GM18502 (cell line): ENCODE measurements at regions not wholly inside any gene's neighbourhood (a gene's known extent, or its start where the extent isn't known, plus 50 kb on each side); places are given as distances from the start of the nearest gene placed in this dataset.

Source experiments
- ATAC-seq: cut with Tn5 transposase; IDR thresholded peaks from one replicate; pipeline ENCODE4 v1.9.1; 2021; ENCODE audit warnings: mild to moderate bottlenecking; ENCODE audit not compliant: unreplicated experiment, poor library complexity

GRCh38 chr6:14448246-14448645 is 330.7 kb downstream of the CD83 start:
- no peak for ATAC-seq

DNA sequence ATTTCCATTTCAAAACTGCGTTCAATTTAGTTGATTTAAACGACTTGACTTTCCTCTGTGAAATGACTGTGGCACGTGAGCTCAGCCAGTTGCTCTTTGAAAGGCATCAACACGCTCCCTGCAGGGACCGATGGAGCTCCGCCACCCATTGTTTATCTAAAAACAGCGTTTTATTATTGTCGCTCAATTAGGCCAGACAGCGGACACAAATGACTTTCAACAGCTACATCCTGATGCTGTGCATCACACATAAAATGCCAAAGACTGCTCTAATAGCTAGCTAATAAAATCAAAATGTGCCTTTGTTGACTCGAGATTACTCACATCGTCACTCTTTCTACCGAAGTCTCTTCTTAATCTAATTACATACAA is 332.5 kb downstream of the CD83 start:
- ATAC-seq: no peak

- no peak for ATAC-seq
Observed at GRCh38 chr6:14450578-14450977, 333.0 kb downstream of the CD83 start.

DNA sequence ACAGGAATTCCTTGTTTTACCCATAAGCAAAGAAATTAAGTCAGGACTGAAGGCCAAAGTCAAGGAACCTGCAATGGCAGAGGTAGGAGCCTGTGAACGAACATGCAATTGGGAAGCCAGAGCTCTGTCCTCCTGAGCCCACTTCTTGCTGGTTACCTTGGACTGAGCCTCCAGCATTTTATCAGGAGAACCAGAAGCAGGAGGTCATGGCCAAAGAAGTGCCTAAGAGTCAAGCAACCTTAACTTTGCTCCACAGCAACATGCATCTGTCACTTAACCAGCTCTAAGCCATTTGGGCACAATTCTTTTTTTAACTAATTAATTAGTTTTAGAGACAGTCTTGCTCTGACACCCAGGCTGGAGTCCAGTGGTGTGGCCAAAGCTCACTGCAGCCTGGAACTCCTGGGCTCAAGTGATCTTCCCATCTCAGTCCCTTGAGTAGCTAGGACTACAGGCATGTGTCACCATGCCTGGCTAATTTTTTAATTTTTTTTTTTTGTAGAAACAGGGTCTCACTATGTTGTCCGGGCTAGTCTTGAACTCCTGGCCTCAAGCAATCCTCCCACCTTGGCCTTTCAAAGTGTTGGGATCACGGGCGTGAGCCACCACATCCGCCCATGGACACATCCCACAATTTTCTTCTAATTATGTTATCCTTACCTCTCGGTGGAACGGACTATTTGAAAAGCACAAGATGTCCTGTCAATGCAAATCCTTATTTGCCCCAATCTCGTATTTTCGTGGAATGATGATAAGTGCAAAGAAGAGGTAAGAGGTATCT is 334.2 kb downstream of the CD83 start:
- ATAC-seq: no peak

DNA sequence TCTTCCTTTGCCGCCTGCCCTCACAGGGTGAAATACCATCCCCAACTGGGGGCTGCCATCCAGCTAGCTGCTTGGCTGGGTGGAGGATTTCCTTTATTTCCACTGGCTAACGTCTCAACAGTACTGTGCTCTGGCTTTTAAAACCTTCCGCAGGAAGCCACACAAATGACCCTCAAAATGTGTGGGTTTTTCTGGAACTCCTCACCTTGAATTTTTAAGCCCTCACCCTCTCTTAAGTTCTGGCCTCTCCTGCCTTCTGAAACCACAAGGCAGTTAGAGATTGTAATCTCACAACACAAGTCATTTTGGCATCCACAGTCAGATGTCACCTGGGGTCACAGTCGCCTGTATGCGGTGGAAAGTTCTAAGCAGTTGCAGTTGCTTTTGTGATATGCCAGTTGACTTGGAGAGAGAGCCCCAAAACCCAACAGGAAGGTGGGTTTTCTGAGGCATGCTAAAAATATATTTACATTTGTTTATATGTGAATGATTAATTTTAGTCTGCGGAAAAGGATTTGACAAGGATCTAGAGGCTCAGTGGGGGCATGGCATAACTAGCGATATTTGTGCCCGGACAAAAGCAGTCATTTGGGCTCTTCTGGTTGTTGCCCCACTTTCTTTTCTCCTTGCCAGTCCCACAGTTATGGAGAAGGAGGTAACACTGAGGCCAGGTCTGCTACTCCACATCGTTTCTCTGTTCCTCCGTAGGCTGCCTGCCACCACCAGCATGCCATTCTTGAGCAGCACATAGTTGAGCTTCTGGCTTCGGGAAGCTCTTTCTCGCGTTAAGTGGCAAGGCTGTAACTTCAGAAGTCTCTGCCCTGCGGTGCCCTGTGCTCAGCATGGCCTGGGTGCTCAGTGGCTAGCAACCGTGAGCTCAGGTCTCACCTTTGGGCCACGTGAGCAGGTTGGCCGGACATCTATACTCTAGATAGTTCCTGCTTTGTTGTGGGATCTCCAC is 335.3 kb downstream of the CD83 start:
- ATAC-seq: no peak

DNA sequence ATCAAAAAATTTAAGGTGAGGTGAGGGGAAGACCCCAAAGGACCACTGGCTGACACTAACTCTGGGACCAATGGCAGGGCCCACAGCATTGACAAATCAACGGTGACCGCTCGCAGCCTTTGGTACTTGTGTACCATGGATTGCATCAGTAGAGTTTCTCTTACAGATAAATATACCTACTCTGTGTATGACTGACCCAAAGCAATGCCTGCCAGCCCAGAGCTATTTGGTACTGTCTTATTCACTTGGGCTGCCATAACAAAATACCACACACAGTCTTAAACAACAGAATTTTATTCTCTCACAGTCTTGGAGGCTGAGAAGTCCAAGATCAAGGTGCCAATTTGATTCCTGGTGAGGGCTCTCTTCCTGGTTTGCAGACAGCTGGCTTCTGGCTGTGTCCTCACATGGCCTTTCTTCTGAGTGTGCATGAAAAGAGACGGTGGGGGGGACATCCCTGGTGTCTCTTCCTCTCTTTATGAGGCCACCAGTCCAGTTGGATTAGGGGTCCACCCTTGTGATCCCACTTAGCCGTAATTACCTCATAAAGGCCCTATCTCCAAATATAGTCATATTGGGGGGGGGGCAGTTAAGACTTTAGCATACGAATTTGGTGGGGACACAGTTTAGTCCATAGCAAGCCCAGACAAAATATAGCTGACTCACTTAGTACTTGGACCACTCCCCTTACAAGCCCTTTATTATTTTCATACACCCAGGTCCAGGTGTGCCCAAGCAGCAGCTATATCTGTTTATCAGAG is 336.3 kb downstream of the CD83 start:
- ATAC-seq: no peak

DNA sequence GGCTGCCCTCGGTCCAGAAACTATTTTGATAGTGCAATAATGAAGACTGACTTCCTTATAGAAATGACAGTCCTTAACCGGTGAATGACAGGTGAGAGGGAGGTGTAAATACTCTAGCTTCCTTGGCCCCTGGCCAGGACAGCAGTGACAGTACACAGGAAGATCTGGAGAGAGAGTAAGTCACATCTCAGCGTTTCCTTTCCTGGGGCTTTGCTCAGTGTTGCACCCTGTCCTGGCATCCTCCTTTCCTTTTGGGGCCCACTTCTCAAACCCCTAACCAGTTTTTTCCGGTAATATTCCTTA is 336.9 kb downstream of the CD83 start:
- ATAC-seq: no peak

- no peak for ATAC-seq
Observed at GRCh38 chr6:14455427-14455826, 337.9 kb downstream of the CD83 start.

GRCh38 chr6:14455876-14456648 is 338.5 kb downstream of the CD83 start:
- no peak for ATAC-seq

GRCh38 chr6:14456941-14457340 is 339.4 kb downstream of the CD83 start:
- ATAC-seq: no peak

DNA sequence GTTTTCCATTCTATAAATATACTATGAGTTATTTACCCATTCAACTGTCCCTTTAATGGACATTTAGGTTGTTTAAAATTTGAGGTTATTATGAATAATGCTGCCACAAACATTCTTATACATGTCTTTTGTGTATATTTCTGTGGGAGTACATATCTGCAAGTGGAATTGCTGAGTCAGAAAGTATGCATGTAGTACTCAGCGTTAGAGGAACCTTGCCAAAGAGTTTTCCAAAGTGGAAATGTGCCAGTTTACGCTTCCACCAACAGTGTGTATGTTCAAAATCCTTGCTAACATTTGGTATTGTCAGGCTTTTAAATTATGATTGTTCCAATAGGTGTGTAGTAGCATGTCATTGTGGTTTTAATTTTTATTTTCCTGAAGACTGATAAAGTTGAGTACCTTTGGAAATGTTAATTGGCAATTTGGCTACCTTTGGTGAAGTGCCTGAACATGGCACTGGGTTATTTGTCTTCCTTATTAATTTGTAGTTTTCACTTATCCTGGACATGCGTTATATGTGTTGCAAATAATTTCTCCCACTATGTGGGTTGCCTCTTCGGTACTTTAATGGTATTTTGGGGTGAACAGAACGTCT is 341.2 kb downstream of the CD83 start:
- no peak for ATAC-seq

DNA sequence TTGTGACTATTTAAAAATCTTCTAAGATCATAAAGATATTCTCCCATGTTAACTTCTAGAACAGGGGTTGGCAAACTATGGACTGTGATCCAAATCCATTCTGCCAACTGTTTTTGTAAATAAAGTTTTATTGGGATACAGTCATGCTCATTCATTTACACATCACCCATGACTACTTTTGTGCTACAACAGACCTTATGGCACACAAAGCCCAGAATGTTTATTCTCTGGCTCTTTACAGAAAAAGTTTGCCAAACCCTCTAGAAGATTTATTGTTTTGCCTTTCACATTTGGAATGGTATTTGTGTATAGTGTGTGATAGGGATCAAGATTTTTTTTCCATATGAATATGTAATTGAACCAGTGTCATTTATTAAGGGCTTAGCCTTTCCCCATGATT is 341.7 kb downstream of the CD83 start:
- no peak for ATAC-seq

- no peak for ATAC-seq
Observed at GRCh38 chr6:14460556-14460955, 343.0 kb downstream of the CD83 start.

DNA sequence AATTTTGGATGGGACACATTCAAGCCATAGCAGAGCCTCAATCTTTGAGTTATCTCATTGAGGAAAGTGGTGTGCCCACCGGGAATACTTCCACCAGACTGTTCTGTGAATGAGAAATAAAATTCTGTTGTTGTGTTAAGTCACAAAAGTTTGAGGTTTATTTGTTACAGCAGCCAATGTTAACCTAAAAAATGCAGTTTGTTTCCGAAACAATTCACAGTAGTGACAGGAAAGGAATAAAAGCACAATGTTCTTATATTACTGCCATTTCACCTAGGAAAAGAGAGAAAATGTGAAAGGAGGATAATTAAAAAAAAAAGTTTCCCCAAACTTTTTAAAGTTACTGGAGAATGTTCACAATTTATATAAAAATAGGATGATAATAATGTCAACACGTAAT is 344.6 kb downstream of the CD83 start:
- no peak for ATAC-seq

DNA sequence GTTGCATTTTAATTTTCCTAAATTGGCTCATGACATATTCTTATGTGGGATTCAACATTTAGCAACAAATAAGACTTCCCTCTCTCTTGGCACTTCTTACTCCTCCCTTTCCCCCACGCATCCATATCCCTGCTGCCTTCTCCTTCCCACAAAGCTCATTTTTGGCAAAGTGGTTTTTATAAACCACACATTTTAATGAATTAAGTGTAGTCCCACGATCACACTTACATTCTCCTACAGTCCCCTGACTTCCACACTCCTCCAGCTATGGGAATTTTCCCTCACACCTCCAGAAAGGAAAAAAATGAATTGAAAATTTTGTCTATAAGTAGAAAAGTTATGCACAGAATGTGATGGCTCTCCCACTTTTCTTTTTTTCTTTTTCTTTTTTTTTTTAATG is 345.0 kb downstream of the CD83 start:
- no peak for ATAC-seq

DNA sequence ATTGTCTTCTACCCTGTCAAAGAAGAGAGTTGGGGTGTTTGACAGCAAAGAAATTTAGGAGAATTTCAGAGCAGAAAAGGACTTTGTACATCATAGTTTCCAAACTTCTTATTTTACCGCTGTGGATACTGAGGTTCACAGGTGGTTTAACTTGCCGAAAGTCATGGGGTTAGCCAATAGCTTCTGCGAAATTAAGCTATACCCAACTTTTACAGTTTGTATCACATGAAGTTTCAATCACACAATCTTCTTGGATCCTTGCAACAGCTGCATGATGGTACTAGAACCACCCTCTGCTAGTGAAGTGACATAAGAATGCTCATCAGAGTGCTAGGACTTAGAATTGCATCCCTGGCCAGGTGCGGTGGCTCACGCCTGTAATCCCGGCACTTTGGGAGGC is 345.5 kb downstream of the CD83 start:
- ATAC-seq: no peak

- no peak for ATAC-seq
Observed at GRCh38 chr6:14464055-14464454, 346.5 kb downstream of the CD83 start.

GRCh38 chr6:14464716-14465115 is 347.1 kb downstream of the CD83 start:
- no peak for ATAC-seq

DNA sequence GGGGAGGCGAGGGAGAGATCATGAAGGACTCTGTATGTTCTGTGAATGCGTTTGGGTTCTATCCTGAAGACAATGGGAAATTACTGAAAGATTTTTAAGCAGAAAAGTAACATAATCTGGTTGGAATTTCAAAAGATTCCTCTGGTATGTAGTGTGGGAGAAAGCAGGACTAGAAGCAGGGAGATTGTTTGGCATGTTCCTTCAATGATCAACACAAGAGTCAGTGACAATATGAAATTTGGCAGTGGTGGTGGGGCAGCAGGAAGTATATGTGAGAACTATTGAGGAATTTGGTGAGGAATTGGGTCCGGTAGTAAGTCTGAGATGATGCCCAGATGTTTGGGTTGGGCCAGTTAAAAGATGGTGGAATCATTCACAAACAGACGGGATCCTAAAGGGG is 348.7 kb downstream of the CD83 start:
- ATAC-seq: no peak

GRCh38 chr6:14467591-14467990 is 350.0 kb downstream of the CD83 start:
- no peak for ATAC-seq
